GM21447 (cell line): ENCODE measurements at regions not wholly inside any gene's neighbourhood (a gene's known extent, or its start where the extent isn't known, plus 50 kb on each side); places are given as distances from the start of the nearest gene placed in this dataset.
"Not testable (repeated sequence)": the region's sequence is repeated elsewhere in the genome, so short reads cannot be mapped to it uniquely, and the experiment has no call there.

Source experiments
- ATAC-seq: cut with Tn5 transposase; IDR thresholded peaks from one replicate; pipeline ENCODE4 v1.9.1; 2021; ENCODE audit not compliant: unreplicated experiment

DNA sequence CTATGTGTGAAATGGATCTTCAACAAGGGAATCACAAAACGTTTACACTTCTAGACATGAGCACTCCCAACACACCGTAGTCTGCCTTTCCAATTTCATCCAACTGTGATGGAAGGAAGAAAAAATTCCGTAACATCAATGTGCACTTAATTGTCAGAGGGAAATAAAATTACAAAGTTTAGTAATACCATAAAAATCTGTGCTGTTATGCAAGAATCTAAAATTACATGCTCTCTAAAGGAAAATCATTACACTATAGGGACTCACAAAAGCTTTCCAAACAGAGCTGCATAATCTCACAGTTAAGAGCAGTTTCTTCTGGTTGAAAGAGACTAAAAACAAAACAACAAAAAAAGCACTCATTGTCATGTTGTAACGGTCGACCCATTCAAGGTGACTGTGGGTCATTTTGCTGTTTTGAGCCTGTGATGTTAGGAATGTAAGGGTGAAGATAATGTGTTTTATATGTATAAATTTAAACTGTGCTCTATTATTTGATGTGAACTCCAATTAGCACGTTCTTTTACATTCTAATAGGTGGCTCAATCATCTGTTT, 698.0 kb downstream of the TDRD15 start:
- no peak for ATAC-seq

DNA sequence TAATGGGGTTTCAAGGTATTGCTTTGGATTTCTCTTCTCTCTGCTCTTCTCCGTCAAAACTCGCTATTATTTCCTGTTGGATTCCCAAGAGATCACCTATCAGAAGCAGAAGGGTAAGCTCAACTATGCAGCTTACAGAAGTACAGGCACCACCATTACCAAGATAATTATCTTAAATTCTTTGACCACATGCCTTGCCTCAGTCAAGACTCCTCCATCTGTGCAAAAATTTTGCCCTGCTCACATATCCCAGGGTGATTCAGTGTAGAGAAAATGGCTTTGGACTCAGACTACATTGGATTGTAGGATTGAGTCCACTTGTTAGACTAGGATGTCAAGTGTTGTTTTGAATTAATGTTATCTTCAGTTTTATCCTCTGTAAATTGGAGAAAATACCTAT, 698.7 kb downstream of the TDRD15 start:
- no peak for ATAC-seq

DNA sequence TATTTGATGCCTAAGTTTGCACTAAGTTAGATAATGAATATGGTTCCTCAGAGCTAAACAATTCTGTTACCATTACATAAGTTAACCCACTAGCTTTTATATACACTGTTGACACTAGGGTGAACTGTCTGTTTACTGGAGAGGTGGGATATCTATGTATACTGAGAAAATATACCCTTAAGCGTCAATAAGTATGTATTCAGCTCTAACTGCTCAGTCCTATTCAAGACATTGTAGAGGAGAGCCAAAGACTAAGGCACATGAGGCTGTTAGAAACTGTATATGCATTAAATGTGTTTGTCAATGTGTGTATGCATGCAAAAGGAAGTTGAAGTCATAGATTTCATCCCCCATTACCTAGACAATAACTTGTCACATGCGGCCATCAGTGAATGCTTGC, 710.0 kb downstream of the TDRD15 start:
- no peak for ATAC-seq

DNA sequence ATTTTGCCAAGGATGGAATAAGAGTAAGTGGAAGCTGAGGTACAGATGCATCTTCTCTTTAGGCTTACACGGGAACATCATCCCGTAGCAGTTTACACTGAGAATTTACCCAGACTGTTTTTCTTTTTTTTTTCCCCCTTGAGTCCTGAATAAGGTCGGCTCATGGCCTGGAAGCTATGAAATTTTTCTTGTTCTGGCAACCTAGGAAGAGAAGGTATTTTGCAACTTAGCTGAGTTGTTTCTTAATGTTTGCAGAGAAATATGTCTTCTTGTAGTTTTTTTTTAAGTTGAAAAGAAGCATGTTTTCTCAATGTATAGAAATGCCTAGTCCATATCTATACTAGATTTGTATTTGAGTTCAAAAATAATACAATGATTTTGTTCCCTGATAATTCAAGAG, 712.5 kb downstream of the TDRD15 start:
- ATAC-seq, result no peak

DNA sequence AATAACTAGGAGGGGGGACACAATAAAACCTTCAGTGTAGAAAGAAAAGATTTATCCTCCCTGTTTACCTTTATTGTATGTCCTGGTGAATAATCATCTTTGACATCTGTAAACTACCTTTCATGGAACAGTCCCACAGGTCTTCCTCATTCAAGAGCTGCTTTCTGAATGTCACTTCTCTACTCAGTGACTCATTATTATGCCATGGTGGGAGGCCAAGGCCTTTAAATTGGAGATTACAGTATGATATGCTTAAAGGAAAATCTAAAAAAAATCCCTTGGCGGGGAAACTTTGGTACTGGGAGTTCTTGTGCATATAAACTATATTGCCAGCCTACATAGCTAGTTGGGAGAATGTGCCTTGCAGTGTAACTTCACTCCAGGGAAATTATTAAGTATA, 713.0 kb downstream of the TDRD15 start:
- no peak for ATAC-seq

DNA sequence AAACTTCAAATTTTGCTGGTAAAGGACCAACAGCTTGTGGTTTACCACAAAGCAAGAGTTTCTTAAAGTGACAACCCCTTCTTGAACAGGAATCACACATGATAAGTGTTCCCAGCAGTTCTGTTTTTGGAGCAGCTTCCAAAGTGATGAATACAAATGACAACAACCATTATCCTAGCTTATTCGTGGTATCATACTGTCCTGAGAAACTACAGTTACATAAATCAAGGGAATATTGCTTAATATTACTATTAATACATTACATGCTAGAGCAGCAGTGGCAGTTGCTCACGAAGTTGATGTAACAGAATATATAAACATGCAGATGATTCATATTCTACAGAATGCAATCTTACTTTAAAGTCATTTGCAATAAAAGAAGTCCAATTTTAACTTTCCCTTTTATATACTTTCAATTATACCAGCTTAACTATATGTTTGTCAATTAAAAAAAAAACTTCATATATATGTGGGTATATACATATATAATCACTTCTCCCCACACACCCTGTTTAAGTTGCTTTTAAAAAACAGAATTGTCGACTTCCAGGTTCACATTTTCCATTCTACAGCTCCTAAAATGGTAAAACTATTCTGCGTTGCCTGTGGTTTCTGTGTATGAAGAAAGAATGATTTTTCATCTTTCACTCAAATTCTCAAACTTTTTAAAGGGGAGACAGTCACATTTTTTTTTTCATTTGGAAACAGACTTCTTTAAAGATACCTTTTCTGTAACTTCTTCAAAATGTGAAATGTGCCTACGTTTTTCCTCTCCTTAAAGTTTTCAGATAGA, 713.6 kb downstream of the TDRD15 start:
- ATAC-seq, result no peak

DNA sequence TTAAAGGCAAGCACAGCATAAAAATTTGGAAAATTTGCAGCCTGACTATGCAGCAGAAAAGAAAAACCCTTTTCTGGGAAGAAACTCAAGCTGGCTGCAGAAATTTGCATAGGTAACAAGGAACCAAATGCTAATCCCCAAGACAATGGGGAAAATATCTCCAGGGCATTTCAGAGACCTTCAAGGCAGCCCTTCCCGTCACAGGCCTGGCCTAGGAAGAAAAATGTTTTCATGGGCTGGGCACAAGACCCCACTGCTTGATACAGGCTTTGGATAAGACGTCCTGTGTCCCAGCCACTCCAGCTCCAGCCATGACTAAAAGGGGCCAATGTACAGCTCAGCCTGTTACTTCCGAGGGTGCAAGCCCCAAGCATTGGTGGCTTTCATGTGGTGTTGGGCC, 717.6 kb downstream of the TDRD15 start:
- no peak for ATAC-seq

DNA sequence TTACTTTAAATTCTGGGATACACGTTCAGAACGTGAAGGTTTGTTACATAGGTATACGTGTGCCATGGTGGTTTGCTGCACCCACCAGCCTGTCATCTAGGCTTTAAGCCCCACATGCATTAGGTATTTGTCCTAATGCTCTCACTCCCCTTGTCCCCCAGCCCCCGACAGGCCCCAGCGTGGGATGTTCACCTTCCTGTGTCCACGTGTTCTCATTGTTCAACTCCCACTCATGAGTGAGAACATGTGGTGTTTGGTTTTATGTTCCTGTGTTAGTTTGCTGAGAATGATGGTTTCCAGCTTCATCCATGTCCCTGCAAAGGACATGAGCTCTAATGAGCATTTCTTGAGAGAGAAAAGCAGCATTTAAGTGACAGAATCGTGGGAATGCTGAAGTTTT, 726.6 kb downstream of the TDRD15 start:
- not testable (repeated sequence) for ATAC-seq

DNA sequence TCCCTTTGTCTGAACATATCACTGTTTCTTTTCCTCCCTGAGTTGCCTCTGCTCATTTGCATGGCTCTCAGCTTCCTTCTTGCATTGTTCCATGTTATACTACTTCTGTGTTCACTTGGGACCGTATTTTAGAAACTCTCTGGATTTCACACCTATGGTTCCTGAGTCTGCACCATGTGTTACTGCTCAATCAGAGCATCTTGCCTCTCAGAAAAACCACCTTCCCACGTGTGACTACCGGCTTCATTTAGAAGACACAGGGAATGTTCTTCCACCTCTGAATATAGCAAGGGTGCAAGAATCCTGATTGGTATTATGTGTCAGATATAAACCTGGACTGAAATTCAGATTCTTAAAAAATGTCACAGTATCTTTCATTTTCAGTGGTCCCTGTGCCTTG, 731.2 kb downstream of the TDRD15 start:
- ATAC-seq, result no peak

DNA sequence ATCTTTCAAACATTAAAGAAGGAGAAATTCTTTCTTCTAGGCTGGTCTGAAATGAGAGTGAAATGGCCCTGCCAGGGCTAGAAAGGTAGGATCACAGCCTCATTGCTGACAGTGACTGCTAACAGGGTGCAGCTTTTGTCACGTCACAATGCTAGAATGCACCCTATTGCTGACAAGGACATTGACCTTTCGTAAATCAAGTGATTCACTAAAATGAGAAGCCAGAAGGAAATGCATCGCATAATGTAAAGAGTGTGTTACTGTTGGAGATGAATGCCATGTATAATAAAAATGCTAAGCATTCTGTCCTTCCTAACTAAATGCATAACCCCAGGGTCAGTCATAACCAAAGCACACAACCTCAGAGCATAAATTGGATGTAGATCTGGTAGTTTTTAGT, 732.9 kb downstream of the TDRD15 start:
- no peak for ATAC-seq

DNA sequence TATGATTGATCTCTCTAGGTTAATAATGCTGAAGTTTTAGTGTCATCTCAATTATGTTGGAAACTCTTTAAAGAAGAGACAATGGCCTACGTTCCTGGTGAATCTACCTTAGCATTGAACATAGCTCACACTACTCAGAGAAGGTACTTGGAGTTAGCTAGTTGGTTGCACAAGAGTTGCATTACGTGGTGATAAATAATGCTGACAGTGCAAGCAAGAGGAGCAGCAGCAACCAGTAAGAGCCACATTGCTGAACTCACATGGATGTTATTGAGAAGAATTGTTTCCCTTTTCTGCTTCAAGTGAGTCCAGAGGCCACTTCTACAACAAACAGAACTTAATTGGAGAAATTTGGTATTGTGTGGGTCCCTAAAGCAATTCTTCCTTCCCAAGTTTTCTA, 737.1 kb downstream of the TDRD15 start:
- ATAC-seq, result no peak

DNA sequence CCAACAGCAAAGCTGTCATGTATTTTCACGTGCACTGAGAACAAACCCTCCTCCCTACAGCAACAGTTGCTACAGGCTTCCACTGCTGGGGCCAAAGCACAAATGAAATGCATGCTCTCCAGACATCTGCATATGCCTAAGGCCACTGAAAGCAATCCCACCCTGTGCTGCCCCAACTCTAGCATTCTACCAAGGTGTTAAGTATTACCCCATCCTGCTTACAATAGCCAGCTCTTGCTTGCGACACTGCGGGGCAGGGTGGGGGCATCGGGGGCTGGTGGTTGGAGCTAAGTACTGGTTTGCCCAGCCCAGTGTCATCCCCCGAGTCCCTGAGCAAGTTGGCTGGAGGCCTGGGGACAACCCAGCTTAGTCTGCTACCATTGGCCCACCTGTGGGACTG, 742.5 kb downstream of the TDRD15 start:
- ATAC-seq, result no peak

DNA sequence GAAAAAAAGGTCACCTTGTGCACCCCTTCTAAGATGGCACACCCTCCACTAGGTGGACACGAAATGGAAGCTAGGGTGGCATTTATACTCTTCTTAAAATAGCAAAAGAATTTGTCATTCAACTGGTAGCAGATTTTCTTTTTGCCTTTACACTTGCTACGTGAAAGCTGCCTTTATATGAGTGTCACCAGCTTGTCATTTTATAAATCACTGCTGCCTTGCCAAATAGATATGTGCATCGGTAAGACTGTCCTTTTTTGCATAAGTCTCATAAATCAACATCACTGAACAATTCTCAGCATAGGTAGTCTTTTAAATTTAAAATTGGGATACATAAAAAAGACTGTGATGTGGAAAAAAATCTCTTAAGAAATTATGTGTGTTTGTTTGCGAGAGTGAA, 764.1 kb downstream of the TDRD15 start:
- no peak for ATAC-seq

DNA sequence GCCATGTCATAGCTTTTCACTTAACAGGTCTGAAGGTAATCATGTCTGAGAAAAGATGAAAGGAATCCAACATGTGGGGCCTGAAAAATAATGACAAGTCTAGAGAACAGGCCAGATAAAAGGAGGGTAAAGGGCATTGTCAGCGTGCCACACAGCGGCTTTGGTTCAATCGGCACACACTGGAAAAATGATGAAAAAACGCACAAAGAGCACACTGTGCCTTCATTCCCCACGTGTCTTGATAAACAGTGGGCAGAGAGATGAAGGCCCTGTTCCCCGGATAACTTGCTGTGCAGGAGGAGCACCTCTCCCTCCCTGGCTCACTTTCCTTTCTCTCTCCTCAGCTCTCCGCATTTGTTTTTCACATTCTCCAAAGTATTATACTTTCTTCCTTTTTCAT, 766.3 kb downstream of the TDRD15 start:
- ATAC-seq, result no peak

DNA sequence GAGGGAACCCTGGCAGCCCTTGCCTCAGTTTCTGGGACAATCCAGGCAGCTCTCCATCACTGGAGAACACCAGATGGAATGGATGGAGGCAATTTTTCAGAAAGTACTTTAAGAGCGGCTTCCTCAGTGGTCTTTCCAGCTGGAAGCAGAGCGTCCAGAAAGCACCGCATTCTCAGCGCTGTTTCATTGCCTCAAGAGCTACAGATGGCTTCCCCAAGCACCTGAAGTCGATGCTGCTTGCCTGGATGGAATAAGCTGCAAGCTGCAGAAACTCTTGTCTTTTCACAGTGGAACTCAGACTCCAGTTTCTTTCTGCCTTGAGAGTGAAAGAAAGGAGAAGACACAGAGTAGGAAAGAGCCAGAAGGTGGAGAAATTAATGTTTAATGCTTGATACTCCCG, 766.9 kb downstream of the TDRD15 start:
- ATAC-seq, result no peak

DNA sequence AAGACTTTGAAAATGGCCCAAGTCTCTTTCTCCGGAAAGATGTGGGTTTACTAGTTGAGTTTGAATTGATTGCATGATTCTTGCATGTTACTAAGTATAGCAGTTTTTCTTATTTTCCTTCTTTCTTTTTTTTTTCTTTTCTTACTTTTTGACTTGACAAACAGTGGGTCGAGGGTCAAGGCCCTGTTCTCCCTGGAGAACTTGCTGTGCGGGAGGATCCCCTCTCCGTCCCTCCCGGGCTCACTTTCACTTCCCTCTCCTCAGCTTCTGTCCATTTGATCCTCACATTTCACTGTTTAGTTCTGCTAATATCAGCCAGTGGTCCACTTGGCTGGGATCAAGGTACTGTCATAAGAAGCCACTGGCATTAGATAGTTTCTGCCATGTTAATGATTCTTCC, 767.4 kb downstream of the TDRD15 start:
- ATAC-seq, result no peak

DNA sequence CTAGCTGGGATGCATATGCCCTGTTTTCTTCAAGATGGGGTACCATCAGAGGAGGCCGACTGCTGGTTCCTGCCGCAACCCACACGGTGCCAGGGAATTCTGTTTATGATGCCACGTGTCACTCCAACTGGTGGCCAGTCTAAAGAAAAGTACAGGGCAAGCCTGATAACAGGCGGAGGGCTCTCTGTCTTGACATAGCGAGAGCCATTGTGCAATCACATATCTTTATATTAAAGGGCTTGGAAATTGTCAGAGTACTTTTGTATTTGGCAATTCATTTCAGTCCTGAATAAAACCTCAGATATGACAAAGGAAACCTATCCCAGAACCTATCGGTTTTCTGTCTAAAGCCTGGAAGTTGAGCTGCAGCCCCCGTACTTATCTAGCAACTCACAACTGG, 768.4 kb downstream of the TDRD15 start:
- ATAC-seq, result no peak

DNA sequence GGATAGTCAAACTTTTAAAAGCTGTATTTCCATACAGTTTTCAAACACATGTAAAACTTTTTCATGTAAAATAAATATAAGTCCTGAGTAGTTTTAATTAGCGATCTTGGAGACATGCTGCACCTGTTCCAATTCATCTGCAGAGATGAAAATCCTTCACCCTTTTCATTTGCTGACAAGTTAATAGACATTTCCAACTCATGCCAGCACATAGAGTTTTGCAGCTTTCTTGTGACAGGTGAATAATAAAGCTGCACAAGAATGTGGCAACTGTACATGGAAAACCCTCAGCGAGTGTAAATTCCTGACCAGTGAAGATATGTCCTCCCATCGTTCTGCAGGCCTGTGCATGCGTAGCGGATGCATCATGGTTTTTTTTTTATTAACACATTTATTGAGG, 771.4 kb downstream of the TDRD15 start:
- ATAC-seq, result no peak

DNA sequence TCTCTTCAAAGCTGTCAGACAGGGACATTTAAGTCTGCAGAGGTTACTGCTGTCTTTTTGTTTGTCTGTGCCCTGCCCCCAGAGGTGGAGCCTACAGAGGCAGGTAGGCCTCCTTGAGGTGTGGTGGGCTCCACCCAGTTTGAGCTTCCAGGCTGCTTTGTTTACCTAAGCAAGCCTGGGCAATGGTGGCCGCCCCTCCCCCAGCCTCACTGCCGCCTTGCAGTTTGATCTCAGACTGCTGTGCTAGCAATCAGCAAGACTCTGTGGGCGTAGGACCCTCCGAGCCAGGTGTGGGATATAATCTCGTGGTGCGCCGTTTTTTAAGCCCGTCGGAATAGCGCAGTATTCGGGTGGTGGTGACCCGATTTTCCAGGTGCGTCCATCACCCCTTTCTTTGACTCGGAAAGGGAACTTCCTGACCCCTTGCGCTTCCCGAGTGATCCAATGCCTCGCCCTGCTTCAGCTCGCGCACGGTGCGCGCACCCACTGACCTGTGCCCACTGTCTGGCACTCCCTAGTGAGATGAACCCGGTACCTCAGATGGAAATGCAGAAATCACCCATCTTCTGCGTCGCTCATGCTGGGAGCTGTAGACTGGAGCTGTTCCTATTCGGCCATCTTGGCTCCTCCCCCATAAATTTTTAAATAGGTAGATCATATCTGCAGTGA, 785.1 kb downstream of the TDRD15 start:
- ATAC-seq, result not testable (repeated sequence)

DNA sequence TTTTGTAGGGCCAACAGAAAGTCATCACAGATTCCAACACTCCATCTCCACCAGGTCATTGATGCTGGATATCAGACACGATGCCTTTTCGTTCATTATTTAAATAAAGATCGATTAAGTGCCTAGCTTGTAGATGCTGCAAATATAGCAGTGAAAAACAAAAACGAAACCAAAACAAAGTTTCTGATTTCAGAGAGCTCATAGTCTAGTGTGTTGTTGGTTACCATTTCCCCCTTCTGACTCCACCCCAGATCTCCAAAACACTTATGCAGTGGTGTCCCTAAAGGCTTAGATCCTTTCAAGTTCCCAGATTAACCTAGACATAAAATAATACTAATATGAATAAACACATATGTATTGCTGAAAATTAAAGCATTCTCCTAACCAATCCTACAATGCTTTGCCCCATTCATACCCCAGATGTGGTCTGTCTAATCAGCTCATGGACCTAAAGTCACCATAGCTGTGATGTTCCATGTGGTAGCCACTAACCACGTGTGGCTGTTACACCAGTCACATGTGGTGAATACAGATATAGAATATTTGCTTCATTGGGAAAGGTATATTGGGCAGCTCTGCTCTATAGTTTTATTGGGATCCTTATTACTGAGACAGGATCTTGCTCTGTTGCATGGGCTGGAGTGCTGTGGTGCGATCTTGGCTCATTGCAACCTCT, 787.2 kb downstream of the TDRD15 start:
- no peak for ATAC-seq

DNA sequence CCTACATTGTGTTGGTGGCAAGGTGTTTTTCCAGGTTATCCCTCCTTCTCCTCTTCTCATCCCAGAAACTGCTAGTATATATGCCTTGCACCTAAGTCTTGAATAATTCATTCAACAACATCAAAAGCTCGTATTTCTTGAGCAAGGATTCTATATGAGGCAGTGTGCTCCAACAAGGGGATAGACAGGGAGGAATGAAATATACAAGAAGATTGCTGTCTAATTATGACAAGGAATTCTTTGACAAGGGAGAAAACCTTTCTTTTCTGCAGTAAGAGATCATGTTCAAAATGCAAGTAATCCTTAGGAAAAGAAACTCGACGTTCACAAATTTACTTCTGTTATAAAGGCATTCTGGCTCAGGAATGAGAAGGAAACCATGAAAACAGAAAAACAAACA, 788.6 kb downstream of the TDRD15 start:
- ATAC-seq, result no peak

DNA sequence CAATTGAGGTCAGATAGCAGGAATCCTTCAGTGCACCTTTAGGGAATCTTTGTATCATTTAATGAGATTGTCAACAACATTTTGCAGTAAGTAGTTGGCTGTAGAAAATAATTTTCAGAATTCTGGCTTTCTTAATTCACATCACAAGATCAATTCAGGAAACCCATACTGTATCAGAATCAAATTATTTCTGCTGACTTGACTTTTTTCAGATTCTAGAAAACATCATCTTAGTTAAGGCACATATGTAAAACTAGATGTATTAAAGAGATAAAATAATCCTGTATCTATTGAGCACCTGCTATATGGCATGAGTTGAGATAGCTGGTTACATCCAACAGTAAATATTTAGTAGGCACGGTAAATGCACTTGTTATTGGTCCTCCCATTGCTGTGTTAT, 791.4 kb downstream of the TDRD15 start:
- ATAC-seq, result no peak
